ENCODE measurements at regions not wholly inside any gene's neighbourhood (a gene's known extent, or its start where the extent isn't known, plus 50 kb on each side); places are given as distances from the start of the nearest gene placed in this dataset.

GRCh38 chr5:158471535-158471924, 612.6 kb upstream of the CLINT1 start:
- H3K4me3 ChIP-seq (ENCODE audit: low read depth, low read length, poor library complexity, severe bottlenecking), result no peak overlapping the region
- H3K36me3 ChIP-seq (ENCODE audit: insufficient read depth, low read length), result no peaks in the 10 kb centered on the region
- no peaks in the 10 kb centered on the region for H3K9me2 ChIP-seq (ENCODE audit: low read depth, low read length)
- no peaks in the 10 kb centered on the region for H3K9me3 ChIP-seq (ENCODE audit: low read length)
- no peak overlapping the region for H3K27ac ChIP-seq (ENCODE audit: low read depth, low read length, poor library complexity, severe bottlenecking)
- no peak overlapping the region for H2AFZ ChIP-seq (ENCODE audit: low read length)
- no peak overlapping the region for H3K9ac ChIP-seq (ENCODE audit: low read length)
- TF ChIP-seq CTCF (IDR thresholded peaks at IDR 0.05; ENCODE audit: low read length) (no peak), EZH2 (IDR thresholded peaks at IDR 0.05; ENCODE audit: borderline replicate concordance, low read length) (no peak)
- H3K79me2 ChIP-seq (ENCODE audit: insufficient read depth, low read length), result no peaks in the 10 kb centered on the region
- no peak overlapping the region for H3K4me2 ChIP-seq (ENCODE audit: low read length)
- no peaks in the 10 kb centered on the region for H4K20me1 ChIP-seq (ENCODE audit: insufficient read depth, low read length)
- peaks cover 7% of the 10 kb centered on the region for H3K4me1 ChIP-seq (ENCODE audit: insufficient read depth, low read length, severe bottlenecking)
- no peaks in the 10 kb centered on the region for H3F3A ChIP-seq (ENCODE audit: insufficient read depth, low read length)
- H3K27me3 ChIP-seq (ENCODE audit: insufficient read depth, low read length), result no peaks in the 10 kb centered on the region

- Histone ChIP-seq H3K9me2 (ENCODE audit: low read depth, low read length) (no peaks in the 10 kb centered on the region), H3K27me3 (ENCODE audit: insufficient read depth, low read length) (no peaks in the 10 kb centered on the region), H3K27ac (ENCODE audit: low read depth, low read length, poor library complexity, severe bottlenecking) (no peak overlapping the region), H3K4me3 (ENCODE audit: low read depth, low read length, poor library complexity, severe bottlenecking) (no peak overlapping the region), H3K4me2 (ENCODE audit: low read length) (no peak overlapping the region), H3K36me3 (ENCODE audit: insufficient read depth, low read length) (no peaks in the 10 kb centered on the region), H4K20me1 (ENCODE audit: insufficient read depth, low read length) (no peaks in the 10 kb centered on the region), H3K4me1 (ENCODE audit: insufficient read depth, low read length, severe bottlenecking) (peaks cover 7% of the 10 kb centered on the region), H3K9me3 (ENCODE audit: low read length) (no peaks in the 10 kb centered on the region), H3F3A (ENCODE audit: insufficient read depth, low read length) (no peaks in the 10 kb centered on the region), H3K79me2 (ENCODE audit: insufficient read depth, low read length) (no peaks in the 10 kb centered on the region), H3K9ac (ENCODE audit: low read length) (no peak overlapping the region), H2AFZ (ENCODE audit: low read length) (no peak overlapping the region)
- TF ChIP-seq EZH2 (IDR thresholded peaks at IDR 0.05; ENCODE audit: borderline replicate concordance, low read length) (no peak), CTCF (IDR thresholded peaks at IDR 0.05; ENCODE audit: low read length) (no peak)
These were observed 612.0 kb upstream of the CLINT1 start for GRCh38 chr5:158470764-158471534.

- no peaks in the 10 kb centered on the region for H3K36me3 ChIP-seq (ENCODE audit: insufficient read depth, low read length)
These were observed 609.5 kb upstream of the CLINT1 start for GRCh38 chr5:158468444-158468843.

More at GRCh38 chr5:158468444-158468843, 609.5 kb upstream of the CLINT1 start:
- TF ChIP-seq EZH2 (IDR thresholded peaks at IDR 0.05; ENCODE audit: borderline replicate concordance, low read length), result no peak
- no peak for TF ChIP-seq CTCF (IDR thresholded peaks at IDR 0.05; ENCODE audit: low read length)
- no peak overlapping the region for H3K4me3 ChIP-seq (ENCODE audit: low read depth, low read length, poor library complexity, severe bottlenecking)
- no peaks in the 10 kb centered on the region for H3K9me2 ChIP-seq (ENCODE audit: low read depth, low read length)
- H4K20me1 ChIP-seq (ENCODE audit: insufficient read depth, low read length), result no peaks in the 10 kb centered on the region
- H3K79me2 ChIP-seq (ENCODE audit: insufficient read depth, low read length), result no peaks in the 10 kb centered on the region
- H3K9ac ChIP-seq (ENCODE audit: low read length), result no peak overlapping the region
- H3F3A ChIP-seq (ENCODE audit: insufficient read depth, low read length), result no peaks in the 10 kb centered on the region
- H3K4me1 ChIP-seq (ENCODE audit: insufficient read depth, low read length, severe bottlenecking), result peaks cover 21% of the 10 kb centered on the region
- no peaks in the 10 kb centered on the region for H3K9me3 ChIP-seq (ENCODE audit: low read length)
- no peak overlapping the region for H3K27ac ChIP-seq (ENCODE audit: low read depth, low read length, poor library complexity, severe bottlenecking)
- no peaks in the 10 kb centered on the region for H3K27me3 ChIP-seq (ENCODE audit: insufficient read depth, low read length)
- no peak overlapping the region for H2AFZ ChIP-seq (ENCODE audit: low read length)
- H3K4me2 ChIP-seq (ENCODE audit: low read length), result no peak overlapping the region
